GM10248 (cell line): ENCODE measurements at regions not wholly inside any gene's neighbourhood (a gene's known extent, or its start where the extent isn't known, plus 50 kb on each side); places are given as distances from the start of the nearest gene placed in this dataset.

ENCODE experiments used
- CTCF ChIA-PET: fragments of 300-600 bp; sonication (Branson Sonifier 250); formaldehyde crosslinking; extraction: SDS; loops from one replicate; lab custom pipeline; 2021; ENCODE audit warnings: antibody characterized with exemption; lab: Yijun Ruan, JAX
- POLR2A ChIA-PET: fragments of 350-650 bp; sonication (Branson Sonifier 250); formaldehyde crosslinking; extraction: SDS; loops from one replicate; lab custom pipeline; 2020; ENCODE audit warnings: antibody characterized with exemption; lab: Yijun Ruan, JAX
- DNase-seq: peaks from one replicate; pipeline ENCODE4 v3.0.0; 2012; ENCODE audit errors: extremely low spot score
- TF ChIP-seq, protein P1 (sequence below): IDR thresholded peaks from 2 replicates; pipeline ENCODE4 v1.5.1; 2012; ENCODE audit warnings: mild to moderate bottlenecking, low read depth; ENCODE audit errors: extremely low read depth, missing control alignments, control extremely low read depth

DNA sequence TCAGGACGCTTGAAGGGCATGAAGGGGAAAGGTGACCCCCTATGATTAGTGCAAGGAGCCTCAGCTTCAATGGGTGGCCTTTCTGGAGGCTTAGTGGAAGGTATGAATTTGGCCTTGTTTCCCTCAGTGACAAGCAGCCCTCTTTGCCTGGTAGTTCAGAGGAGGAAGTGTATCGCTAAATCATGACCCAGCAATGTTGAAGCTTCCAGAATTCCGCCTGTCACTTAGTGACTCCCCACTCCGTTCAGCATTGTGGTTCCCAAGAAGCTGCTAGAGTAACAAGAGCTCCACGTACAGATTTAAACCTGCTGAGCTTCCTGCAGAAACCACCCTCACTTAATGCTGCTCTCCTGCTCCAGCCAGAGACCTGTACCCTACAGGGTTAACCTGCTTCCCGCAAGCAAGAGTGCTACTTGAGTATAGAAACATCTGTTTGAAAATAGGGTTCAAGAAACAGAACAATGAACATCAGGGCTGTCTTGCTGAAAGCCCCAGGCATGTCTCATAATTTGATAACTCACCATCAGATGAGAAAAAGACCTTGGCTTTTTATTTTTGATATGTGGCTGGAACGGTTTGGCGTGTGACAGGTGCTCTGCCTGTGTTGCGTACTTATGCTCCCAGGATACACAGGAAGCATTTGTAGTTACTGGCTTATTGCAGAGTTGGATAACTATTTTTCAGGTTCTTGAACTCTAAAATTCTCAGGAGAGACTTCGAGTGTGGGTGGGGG, 105.2 kb downstream of the UCHL1 start:
- no peak for DNase-seq

DNA sequence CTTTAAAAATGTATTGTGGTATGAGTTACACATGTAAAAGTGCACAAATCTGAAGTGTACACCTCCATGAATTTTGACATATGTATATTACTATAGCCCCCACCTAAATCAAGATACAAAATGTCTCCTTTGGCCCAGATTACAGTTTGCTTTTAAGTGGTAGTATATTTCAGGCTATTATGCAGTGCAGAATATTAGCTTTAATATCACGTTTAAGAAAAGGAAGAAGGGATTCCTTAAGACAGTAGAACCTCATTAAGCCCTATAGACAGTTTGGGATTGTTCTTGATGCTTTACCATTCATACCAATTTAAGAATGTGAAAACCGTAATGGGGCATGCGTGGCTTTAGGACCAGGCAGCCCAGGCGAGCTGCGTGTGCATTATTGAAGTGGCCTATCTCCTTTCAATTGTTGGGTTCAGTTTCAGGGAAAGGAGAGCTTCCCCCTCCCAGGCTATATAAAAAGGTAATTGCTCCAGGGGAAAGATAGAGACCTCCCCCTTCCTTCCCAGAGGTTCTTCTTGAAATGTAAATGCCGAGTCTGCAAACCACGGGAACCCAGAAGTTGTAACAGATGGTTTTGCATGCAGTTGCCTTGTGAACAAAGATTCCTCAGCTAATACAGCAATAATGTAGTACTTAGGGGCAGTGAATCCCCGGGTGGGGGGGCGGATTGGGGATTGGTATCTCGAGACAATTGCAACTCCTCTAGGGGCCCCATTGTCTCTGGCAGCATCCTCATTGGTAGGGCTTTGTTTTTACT, 106.1 kb downstream of the UCHL1 start:
- ChIA-PET CTCF (interaction anchor here (1.1 kb wide), 1 partner anchor 18 kb away, joined by 3 read pairs; no protein-coding TSS in a partner anchor), POLR2A (no interaction called here)
- no peak for DNase-seq
- TF ChIP-seq, protein P1, sequence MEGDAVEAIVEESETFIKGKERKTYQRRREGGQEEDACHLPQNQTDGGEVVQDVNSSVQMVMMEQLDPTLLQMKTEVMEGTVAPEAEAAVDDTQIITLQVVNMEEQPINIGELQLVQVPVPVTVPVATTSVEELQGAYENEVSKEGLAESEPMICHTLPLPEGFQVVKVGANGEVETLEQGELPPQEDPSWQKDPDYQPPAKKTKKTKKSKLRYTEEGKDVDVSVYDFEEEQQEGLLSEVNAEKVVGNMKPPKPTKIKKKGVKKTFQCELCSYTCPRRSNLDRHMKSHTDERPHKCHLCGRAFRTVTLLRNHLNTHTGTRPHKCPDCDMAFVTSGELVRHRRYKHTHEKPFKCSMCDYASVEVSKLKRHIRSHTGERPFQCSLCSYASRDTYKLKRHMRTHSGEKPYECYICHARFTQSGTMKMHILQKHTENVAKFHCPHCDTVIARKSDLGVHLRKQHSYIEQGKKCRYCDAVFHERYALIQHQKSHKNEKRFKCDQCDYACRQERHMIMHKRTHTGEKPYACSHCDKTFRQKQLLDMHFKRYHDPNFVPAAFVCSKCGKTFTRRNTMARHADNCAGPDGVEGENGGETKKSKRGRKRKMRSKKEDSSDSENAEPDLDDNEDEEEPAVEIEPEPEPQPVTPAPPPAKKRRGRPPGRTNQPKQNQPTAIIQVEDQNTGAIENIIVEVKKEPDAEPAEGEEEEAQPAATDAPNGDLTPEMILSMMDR = no peak

More for the DNA sequence above, 105.2 kb downstream of the UCHL1 start:
- ChIA-PET CTCF (interaction anchor here (1.1 kb wide), 1 partner anchor 17 kb away, joined by 3 read pairs; no protein-coding TSS in a partner anchor), POLR2A (no interaction called here)
- TF ChIP-seq, protein P1 = no peak

DNA sequence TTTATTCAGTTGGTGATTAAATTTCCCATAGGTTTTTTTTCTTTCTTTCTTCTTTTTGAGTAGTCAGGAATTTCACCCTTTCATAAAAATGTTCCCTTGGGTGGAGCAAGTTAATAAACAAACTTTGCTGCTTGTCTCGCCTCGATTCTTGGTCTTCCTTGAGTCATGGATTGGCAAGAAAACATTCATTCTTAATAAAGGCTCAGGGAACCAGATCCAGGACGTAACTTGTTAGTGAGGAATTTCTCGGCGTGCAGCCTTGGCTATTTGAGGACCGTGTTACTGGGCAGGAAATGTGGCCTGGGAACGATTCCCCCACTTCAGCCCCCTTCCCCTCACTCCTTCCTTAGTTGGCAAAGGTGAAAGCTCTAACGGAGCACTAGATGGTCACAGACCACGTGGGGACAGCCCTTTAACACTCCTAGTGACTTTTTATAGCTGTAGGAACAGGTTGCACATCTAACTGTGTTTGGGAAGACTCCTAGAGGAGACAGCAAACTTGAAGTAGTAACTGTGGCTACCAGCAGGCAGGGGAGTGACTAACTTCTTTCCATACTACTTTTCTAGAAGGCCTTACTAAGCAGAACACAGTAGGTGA, 106.8 kb downstream of the UCHL1 start:
- TF ChIP-seq, protein P1 = no peak
- ChIA-PET POLR2A (interaction anchor here (0.6 kb wide), 1 partner anchor 217 kb away, joined by 3 read pairs; no protein-coding TSS in a partner anchor), CTCF (no interaction called here)
- no peak for DNase-seq

DNA sequence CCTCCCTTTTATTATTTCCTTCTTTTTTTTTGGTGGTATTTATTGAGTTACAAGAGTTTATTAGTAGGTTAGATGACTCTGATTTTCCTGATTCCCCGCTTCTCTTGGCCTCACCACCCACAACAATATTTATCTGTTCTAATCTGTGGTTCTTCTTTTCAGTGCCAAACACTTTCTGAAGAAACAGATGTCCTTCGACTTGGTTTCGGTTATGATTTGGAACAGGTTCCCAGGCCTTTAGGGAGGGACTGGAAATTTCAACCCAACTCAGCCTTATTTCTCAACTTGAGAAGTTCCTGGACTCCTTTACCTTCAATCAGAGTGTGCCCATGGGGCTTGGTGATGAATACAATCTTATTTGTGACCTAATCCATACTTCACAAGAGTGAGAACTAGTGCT, 108.1 kb downstream of the UCHL1 start:
- CTCF ChIA-PET = no interaction called here

DNA sequence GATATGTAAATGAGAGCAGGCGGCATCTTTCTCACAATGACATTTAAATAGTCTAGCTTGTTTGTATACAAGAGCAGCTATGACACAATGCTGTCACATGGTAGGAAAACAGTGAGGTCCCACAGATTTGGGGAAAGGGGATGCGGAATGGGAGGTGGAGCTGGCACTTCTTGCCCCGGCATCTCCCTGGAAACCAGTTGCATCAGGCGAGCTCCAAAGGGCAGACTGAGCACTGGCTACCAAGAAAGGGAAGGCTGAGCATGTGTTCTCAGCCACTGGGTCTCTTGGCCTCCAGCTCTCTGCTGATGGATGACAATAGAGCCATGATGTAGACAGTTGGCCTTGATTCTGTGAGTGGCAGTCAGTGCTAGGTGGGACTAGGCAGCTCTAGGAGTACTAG, 109.0 kb downstream of the UCHL1 start:
- ChIA-PET POLR2A (no interaction called here), CTCF (interaction anchor here (1.0 kb wide), 1 partner anchor 16 kb away, joined by 3 read pairs; no protein-coding TSS in a partner anchor)
- DNase-seq = no peak
- TF ChIP-seq, protein P1 = no peak

More for the DNA sequence above, 108.1 kb downstream of the UCHL1 start:
- POLR2A ChIA-PET = no interaction called here
- TF ChIP-seq, protein P1 = no peak
- DNase-seq = no peak

DNA sequence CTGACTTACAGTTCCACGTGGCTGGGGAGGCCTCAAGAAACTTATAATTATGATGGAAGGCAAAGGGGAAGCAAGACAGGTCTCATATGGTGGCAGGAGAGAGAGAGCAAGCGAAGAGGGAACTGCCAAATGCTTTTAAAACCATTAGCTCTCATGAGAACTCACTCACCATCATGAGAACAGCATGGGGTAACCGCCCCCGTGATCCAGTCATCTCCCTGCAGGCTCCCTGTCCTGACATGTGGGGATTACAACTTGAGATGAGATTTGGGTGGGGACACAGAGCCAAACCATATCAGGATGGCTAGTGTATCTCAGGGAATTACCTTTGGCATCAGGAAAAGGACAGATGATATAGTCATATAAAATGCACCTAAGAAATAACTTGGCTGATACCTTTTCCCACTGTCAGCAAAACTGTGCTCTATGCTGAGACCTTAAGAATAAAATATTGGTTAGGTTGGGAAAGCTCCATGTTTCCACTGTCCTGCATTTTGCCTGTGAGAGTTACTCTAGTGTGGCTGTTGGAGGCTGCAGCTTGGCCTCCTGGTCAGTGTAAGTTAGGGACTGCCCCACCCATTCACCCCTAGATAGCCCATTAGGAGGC, 110.3 kb downstream of the UCHL1 start:
- CTCF ChIA-PET = no interaction called here
- DNase-seq = no peak
- TF ChIP-seq, protein P1 = no peak
- POLR2A ChIA-PET = no interaction called here
